Prostate gland (tissue), 2 donors: ENCODE measurements at regions not wholly inside any gene's neighbourhood (a gene's known extent, or its start where the extent isn't known, plus 50 kb on each side); places are given as distances from the start of the nearest gene placed in this dataset.

Source experiments
- CTCF ChIP-seq, 4 experiments: fragments of 200-600 bp in 2 of 4; fragments of 450-650 bp in 2 of 4; sonication (generic) in 2 of 4; IDR thresholded peaks; 1 replicate in 3 of 4; 2 replicates in 1 of 4; pipeline ENCODE4 v1.5.1; 2016 to 2019; ENCODE audit warnings: antibody characterized with exemption in 4 of 4, mild to moderate bottlenecking in 2 of 4, moderate library complexity in 2 of 4
- POLR2A ChIP-seq: fragments of 450-650 bp; IDR thresholded peaks from one replicate; pipeline ENCODE4 v1.6.1; 2016; ENCODE audit warnings: antibody characterized with exemption, mild to moderate bottlenecking
- POLR2AphosphoS5 ChIP-seq: sonication (generic); formaldehyde crosslinking; IDR thresholded peaks from one replicate; pipeline ENCODE4 v1.6.1; 2017; ENCODE audit warnings: antibody characterized with exemption

- TF ChIP-seq POLR2A (no peak), POLR2AphosphoS5 (no peak), CTCF (IDR thresholded peaks at IDR 0.05) (no peak)
These were observed 87.3 kb upstream of the PRR23E start for GRCh38 chr3:127105587-127105986.
